ENCODE measurements at regions not wholly inside any gene's neighbourhood (a gene's known extent, or its start where the extent isn't known, plus 50 kb on each side); places are given as distances from the start of the nearest gene placed in this dataset.

DNA sequence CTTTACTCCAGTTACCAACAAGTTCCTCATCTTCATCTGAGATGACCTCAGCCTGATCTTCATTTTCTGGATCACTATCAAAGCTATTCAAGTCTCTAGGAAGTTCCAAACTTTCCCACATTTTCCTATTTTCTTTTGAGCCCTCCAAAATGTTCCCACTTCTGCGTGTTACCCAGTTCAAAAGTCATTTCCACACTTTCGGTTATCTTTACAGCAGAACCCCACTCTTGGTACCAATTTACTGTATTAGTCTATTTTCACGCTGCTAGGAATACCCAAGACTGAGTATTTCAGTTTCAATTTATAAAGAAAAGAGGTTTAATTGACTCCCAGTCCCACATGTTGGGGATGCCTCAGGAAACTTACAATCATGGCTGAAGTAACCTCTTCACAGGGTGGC, 274.3 kb downstream of the FGF9 start:
- TF ChIP-seq, protein P1, sequence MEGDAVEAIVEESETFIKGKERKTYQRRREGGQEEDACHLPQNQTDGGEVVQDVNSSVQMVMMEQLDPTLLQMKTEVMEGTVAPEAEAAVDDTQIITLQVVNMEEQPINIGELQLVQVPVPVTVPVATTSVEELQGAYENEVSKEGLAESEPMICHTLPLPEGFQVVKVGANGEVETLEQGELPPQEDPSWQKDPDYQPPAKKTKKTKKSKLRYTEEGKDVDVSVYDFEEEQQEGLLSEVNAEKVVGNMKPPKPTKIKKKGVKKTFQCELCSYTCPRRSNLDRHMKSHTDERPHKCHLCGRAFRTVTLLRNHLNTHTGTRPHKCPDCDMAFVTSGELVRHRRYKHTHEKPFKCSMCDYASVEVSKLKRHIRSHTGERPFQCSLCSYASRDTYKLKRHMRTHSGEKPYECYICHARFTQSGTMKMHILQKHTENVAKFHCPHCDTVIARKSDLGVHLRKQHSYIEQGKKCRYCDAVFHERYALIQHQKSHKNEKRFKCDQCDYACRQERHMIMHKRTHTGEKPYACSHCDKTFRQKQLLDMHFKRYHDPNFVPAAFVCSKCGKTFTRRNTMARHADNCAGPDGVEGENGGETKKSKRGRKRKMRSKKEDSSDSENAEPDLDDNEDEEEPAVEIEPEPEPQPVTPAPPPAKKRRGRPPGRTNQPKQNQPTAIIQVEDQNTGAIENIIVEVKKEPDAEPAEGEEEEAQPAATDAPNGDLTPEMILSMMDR (IDR thresholded peaks at IDR 0.05), result no peak
- TF ChIP-seq POLR2A (IDR thresholded peaks at IDR 0.05), result no peak

Measured in gastroesophageal sphincter (tissue), 3 donors.